GM10248 (cell line): ENCODE measurements at regions not wholly inside any gene's neighbourhood (a gene's known extent, or its start where the extent isn't known, plus 50 kb on each side); places are given as distances from the start of the nearest gene placed in this dataset.
"Not testable (repeated sequence)": the region's sequence is repeated elsewhere in the genome, so short reads cannot be mapped to it uniquely, and the experiment has no call there.

Experiments used
- CTCF ChIA-PET: fragments of 300-600 bp; sonication (Branson Sonifier 250); formaldehyde crosslinking; extraction: SDS; loops from one replicate; lab custom pipeline; 2021; ENCODE audit warnings: antibody characterized with exemption; lab: Yijun Ruan, JAX
- POLR2A ChIA-PET: fragments of 350-650 bp; sonication (Branson Sonifier 250); formaldehyde crosslinking; extraction: SDS; loops from one replicate; lab custom pipeline; 2020; ENCODE audit warnings: antibody characterized with exemption; lab: Yijun Ruan, JAX
- DNase-seq: peaks from one replicate; pipeline ENCODE4 v3.0.0; 2012; ENCODE audit errors: extremely low spot score
- CTCF ChIP-seq: IDR thresholded peaks from 2 replicates; pipeline ENCODE4 v1.5.1; 2012; ENCODE audit warnings: mild to moderate bottlenecking, low read depth; ENCODE audit errors: extremely low read depth, missing control alignments, control extremely low read depth

GRCh38 chr4:83204731-83205130 is 79.9 kb downstream of the COQ2 start:
- ChIA-PET POLR2A (no interaction called here), CTCF (no interaction called here)
- no peak for DNase-seq
- TF ChIP-seq CTCF = no peak

- ChIA-PET CTCF (interaction anchor here (1.5 kb wide), 1 partner anchor 10 kb away, joined by 3 read pairs; no protein-coding TSS in a partner anchor), POLR2A (no interaction called here)
- DNase-seq = no peak
- TF ChIP-seq CTCF = no peak
These were observed 82.8 kb downstream of the COQ2 start for GRCh38 chr4:83201761-83202160.

GRCh38 chr4:83197555-83198235 is 83.2 kb upstream of the PLAC8 start:
- no peak for DNase-seq
- CTCF ChIA-PET = interaction anchor here (0.9 to 1.1 kb wide), 2 partner anchors 17 to 338 kb away, joined by 3 read pairs; no protein-coding TSS in a partner anchor
- no peak for TF ChIP-seq CTCF
- POLR2A ChIA-PET = no interaction called here

GRCh38 chr4:83196921-83197320 is 82.4 kb upstream of the PLAC8 start:
- POLR2A ChIA-PET = no interaction called here

GRCh38 chr4:83195269-83195668 is 80.7 kb upstream of the PLAC8 start:
- no peak for DNase-seq
- ChIA-PET CTCF (no interaction called here), POLR2A (no interaction called here)
- no peak for TF ChIP-seq CTCF

More at GRCh38 chr4:83196921-83197320, 82.4 kb upstream of the PLAC8 start:
- CTCF ChIA-PET = interaction anchor here (0.9 to 1.1 kb wide), 2 partner anchors 13 to 16 kb away, joined by 3 read pairs; no protein-coding TSS in a partner anchor
- no peak for TF ChIP-seq CTCF
- DNase-seq = no peak

- CTCF ChIA-PET, DNase-seq, POLR2A ChIA-PET: not testable (repeated sequence)
These were observed 80.1 kb upstream of the PLAC8 start for GRCh38 chr4:83194588-83194987.

- POLR2A ChIA-PET = no interaction called here
- no peak for DNase-seq
- CTCF ChIA-PET = no interaction called here
- TF ChIP-seq CTCF = no peak
These were observed 78.1 kb upstream of the PLAC8 start for GRCh38 chr4:83192634-83193033.
